Upper lobe of right lung (tissue), 1 donor: ENCODE measurements at regions not wholly inside any gene's neighbourhood (a gene's known extent, or its start where the extent isn't known, plus 50 kb on each side); places are given as distances from the start of the nearest gene placed in this dataset.

Source experiments
- ATAC-seq: fragments of 200-7000 bp; cut with Tn5 transposase; one replicate; pipeline ENCODE4 v1.9.1; 2020; ENCODE audit warnings: mild to moderate bottlenecking, moderate library complexity
- DNase-seq: peaks from one replicate; pipeline ENCODE4 v3.0.0-alpha.2; 2020
- H3K27ac ChIP-seq: fragments of 200-600 bp; one replicate; pipeline ENCODE4 v1.8.0; 2022
- H3K27me3 ChIP-seq: fragments of 200-600 bp; one replicate; pipeline ENCODE4 v1.8.0; 2022; ENCODE audit warnings: mild to moderate bottlenecking
- H3K36me3 ChIP-seq: fragments of 200-600 bp; one replicate; pipeline ENCODE4 v1.8.0; 2022
- H3K4me1 ChIP-seq: fragments of 200-600 bp; one replicate; pipeline ENCODE4 v1.8.0; 2022
- H3K4me3 ChIP-seq: fragments of 200-600 bp; one replicate; pipeline ENCODE4 v1.8.0; 2022; ENCODE audit warnings: mild to moderate bottlenecking
- H3K9me3 ChIP-seq: fragments of 200-600 bp; one replicate; pipeline ENCODE4 v1.8.0; 2022
- intact Hi-C: fragments of 100-400 bp; cut with DNase I; formaldehyde crosslinking; loops from one replicate; pipeline ENCODE4 v1.11.0; 2022
- TF ChIP-seq, protein P1 (sequence below): fragments of 200-600 bp; IDR thresholded peaks from one replicate; pipeline ENCODE4 v1.8.0; 2022; ENCODE audit warnings: antibody characterized with exemption
- donor health status: DM: no; HTN: yes; CAD: no; lungs with severe emphysema.

- Histone ChIP-seq H3K4me1 (no peaks in the 10 kb centered on the region), H3K9me3 (no peaks in the 10 kb centered on the region), H3K4me3 (no peak overlapping the region), H3K36me3 (no peaks in the 10 kb centered on the region), H3K27ac (no peak overlapping the region), H3K27me3 (no peaks in the 10 kb centered on the region)
- intact Hi-C loops, result no loop called here
- TF ChIP-seq, protein P1, sequence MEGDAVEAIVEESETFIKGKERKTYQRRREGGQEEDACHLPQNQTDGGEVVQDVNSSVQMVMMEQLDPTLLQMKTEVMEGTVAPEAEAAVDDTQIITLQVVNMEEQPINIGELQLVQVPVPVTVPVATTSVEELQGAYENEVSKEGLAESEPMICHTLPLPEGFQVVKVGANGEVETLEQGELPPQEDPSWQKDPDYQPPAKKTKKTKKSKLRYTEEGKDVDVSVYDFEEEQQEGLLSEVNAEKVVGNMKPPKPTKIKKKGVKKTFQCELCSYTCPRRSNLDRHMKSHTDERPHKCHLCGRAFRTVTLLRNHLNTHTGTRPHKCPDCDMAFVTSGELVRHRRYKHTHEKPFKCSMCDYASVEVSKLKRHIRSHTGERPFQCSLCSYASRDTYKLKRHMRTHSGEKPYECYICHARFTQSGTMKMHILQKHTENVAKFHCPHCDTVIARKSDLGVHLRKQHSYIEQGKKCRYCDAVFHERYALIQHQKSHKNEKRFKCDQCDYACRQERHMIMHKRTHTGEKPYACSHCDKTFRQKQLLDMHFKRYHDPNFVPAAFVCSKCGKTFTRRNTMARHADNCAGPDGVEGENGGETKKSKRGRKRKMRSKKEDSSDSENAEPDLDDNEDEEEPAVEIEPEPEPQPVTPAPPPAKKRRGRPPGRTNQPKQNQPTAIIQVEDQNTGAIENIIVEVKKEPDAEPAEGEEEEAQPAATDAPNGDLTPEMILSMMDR, result no peak
- ATAC-seq (no peak), DNase-seq (no peak)
Measured at GRCh38 chr13:63112799-63113395, 1697.2 kb upstream of the PCDH20 start.

DNA sequence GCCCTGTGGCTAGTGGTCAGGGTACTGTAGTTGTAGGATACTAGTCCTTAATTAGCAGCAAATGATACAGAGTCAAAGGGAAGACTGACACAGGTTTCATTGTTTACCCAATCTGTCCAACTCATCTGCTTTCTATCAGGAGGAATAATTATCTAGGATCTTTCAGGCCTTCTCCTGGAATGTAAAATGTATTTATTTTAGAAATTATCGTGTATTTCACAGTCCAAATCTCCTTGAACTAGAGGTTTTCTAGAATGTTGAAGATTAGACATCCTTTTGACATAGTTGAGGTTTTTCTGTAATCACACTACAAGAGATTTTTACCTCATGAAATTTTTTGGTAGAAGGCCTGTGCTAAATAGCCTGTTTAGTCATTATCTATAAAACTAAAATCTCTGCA lies 1694.8 kb upstream of the PCDH20 start:
- intact Hi-C loops, result no loop called here
- no peak for ATAC-seq
- Histone ChIP-seq H3K4me1 (no peaks in the 10 kb centered on the region), H3K4me3 (no peak overlapping the region), H3K36me3 (no peaks in the 10 kb centered on the region), H3K9me3 (no peaks in the 10 kb centered on the region), H3K27ac (no peak overlapping the region), H3K27me3 (no peaks in the 10 kb centered on the region)
- DNase-seq, result no peak
- TF ChIP-seq, protein P1, result no peak

DNA sequence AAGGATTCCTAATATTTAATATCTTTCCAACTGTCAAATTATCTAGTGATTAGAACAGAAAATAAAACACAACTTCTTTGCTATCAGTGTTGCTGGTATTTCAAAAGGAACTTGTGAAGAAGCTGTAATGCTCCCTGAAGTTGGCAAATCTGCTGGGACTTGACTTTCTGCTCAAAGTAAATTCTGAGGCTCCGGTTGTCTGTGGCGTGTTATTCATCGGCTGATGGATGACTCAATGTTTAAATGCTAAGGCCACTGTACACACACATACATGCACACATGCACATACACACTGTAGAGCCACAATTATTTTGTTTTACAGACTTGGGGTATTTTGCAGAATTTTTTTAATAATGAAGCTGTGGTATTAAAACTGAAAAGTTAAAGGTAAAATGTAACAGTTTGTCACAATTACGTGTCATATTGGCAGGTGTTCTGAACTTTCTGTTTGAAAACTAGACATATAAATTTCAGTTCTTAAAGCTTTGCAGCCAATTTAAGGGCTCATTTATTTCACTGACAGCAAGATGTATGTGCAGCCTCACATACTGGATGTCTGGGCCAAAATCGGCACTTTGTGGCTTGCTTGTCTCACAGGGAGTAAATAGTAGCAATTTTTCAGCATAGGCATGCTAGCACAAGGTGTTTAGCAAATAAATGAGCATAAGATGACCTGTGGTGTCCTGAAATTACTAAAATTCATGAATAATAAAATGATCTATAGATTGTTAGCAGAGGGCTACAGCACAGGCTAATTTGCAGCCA lies 1691.7 kb upstream of the PCDH20 start:
- TF ChIP-seq, protein P1, result no peak
- no peak for ATAC-seq
- Histone ChIP-seq H3K27ac (no peak overlapping the region), H3K4me1 (no peaks in the 10 kb centered on the region), H3K4me3 (no peak overlapping the region), H3K9me3 (no peaks in the 10 kb centered on the region), H3K27me3 (no peaks in the 10 kb centered on the region), H3K36me3 (no peaks in the 10 kb centered on the region)
- DNase-seq, result no peak
- intact Hi-C loops, result no loop called here

DNA sequence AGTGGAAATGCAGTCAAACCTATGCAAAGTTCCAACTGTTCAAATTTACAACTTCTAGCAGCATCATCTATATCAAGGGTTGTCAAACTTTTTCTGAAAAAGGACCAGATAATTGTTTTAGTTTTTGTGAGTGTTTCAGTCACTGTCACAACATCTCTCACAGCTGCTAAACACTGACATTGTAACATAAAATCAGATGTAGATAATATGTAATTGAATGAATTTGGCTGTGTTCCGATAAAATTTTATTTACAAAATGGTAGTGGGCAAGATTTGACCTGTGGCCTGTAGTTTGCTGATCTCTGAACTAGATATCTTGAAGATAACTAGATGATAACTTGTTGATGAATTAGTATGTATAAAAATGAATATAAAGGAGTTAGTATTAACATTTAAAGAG lies 1679.1 kb upstream of the PCDH20 start:
- Histone ChIP-seq H3K4me1 (no peaks in the 10 kb centered on the region), H3K27ac (no peak overlapping the region), H3K4me3 (no peak overlapping the region), H3K27me3 (no peaks in the 10 kb centered on the region), H3K36me3 (no peaks in the 10 kb centered on the region), H3K9me3 (no peaks in the 10 kb centered on the region)
- DNase-seq (no peak), ATAC-seq (no peak)
- intact Hi-C loops, result no loop called here
- TF ChIP-seq, protein P1, result no peak

GRCh38 chr13:63093907-63094469 lies 1678.3 kb upstream of the PCDH20 start:
- no peaks in the 10 kb centered on the region for H3K36me3 ChIP-seq
- intact Hi-C loops, result no loop called here
- no peak overlapping the region for H3K4me3 ChIP-seq
- DNase-seq (no peak), ATAC-seq (no peak)
- H3K4me1 ChIP-seq, result no peaks in the 10 kb centered on the region
- no peak overlapping the region for H3K27ac ChIP-seq
- TF ChIP-seq, protein P1, result no peak
- H3K9me3 ChIP-seq, result no peaks in the 10 kb centered on the region
- no peaks in the 10 kb centered on the region for H3K27me3 ChIP-seq
